BLaER1 treated with 17β-estradiol and CSF1 and Interleukin-3, amounts not matched to agents 10 nM and 100 nM (cell line): ENCODE measurements at regions not wholly inside any gene's neighbourhood (a gene's known extent, or its start where the extent isn't known, plus 50 kb on each side); places are given as distances from the start of the nearest gene placed in this dataset.

ENCODE experiments used
- H3K27ac ChIP-seq, 11 experiments: shearing (Covaris generic); formaldehyde crosslinking; 2 replicates each; pipeline ENCODE4 v1.8.1; 2022
- H3K27me3 ChIP-seq, 11 experiments: shearing (Covaris generic); formaldehyde crosslinking; 2 replicates each; pipeline ENCODE4 v1.8.1; 2022
- H3K36me3 ChIP-seq, 11 experiments: shearing (Covaris generic); formaldehyde crosslinking; 2 replicates each; pipeline ENCODE4 v1.8.1; 2022
- H3K4me1 ChIP-seq, 10 experiments: shearing (Covaris generic); formaldehyde crosslinking; 2 replicates each; pipeline ENCODE4 v1.8.1; 2022
- H3K4me2 ChIP-seq, 11 experiments: shearing (Covaris generic); formaldehyde crosslinking; 2 replicates each; pipeline ENCODE4 v1.8.1; 2022
- H3K4me3 ChIP-seq, 10 experiments: shearing (Covaris generic); formaldehyde crosslinking; 2 replicates each; pipeline ENCODE4 v1.8.1; 2022
- H3K9ac ChIP-seq, 11 experiments: shearing (Covaris generic); formaldehyde crosslinking; 2 replicates each; pipeline ENCODE4 v1.8.1; 2022
- H3K9me3 ChIP-seq, 11 experiments: shearing (Covaris generic); formaldehyde crosslinking; replicated peaks in 1 of 11; 2 replicates each; pipeline ENCODE4 v1.8.1; 2022
- H4K20me1 ChIP-seq, 11 experiments: shearing (Covaris generic); formaldehyde crosslinking; 2 replicates each; pipeline ENCODE4 v1.8.1; 2022
- Cebpa-rat ChIP-seq, 11 experiments: shearing (Covaris generic); IDR thresholded peaks; 2 replicates each; pipeline ENCODE4 v1.8.1; 2022

DNA sequence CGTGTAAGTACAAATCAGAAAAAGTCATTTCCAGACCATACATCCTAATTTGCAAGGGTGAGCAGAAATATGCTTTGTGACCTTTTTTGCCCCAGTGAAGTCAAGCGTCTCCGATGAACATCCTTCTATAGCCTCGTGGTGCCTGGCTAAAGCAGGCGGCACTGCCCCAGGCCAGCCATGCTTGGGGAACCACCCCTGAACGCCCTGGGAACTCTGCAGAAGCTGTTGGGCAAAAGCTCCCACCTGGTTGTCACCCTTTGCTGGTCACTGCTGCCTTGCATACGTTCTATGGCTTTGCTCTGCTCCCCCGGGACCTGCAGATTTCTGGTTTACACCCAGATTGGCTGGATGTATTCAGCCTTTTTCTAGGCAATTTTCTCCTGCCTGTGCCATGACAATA, 256.4 kb downstream of the SS18 start:
- H3K4me2 ChIP-seq, result peak overlapping the region in 7 of 11 experiments; percentile 4 to 44 (median 24); a peak in 11 of 22 replicates
- H3K4me3 ChIP-seq, result no peak overlapping the region
- no peak for TF ChIP-seq Cebpa-rat (IDR thresholded peaks at IDR 0.05)

DNA sequence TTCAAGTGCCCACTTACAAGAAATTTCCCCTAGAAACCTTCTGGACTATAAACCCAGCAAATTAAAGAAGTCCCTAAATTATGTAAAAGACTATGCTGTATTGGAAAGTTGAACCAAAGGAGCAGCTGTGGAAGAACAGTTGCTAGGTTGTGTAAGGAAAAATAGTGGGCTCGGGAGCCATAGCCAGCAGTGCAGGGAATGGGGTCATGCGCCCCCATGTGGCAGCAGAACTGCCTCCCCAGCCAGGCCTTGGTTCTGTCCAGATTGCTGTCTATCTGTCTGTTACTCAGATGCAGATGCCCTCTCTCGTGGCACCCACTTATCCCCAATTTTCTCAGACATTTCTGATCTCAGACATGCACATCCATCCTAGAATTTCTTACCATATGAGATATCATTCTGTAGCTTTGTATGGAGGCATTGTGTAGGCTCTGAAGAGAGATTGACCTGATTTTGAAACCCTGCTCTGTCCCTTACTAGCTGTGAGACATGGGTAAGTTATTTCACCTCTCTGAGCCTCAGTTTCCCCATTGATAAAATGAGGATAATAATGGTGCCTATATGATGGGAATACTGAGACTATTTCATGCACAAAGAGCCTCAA, 258.3 kb downstream of the SS18 start:
- Histone ChIP-seq H3K9me3 (no peaks in the 10 kb centered on the region), H3K9ac (no peak overlapping the region), H3K4me2 (no peak overlapping the region), H3K27ac (no peak overlapping the region), H3K36me3 (no peaks in the 10 kb centered on the region), H3K4me3 (no peak overlapping the region), H4K20me1 (no peaks in the 10 kb centered on the region), H3K27me3 (no peaks in the 10 kb centered on the region), H3K4me1 (peaks cover 0 to 10% (median 2%) of the 10 kb centered on the region in 10 experiments; a peak in 8 of 20 replicates)
- no peak for TF ChIP-seq Cebpa-rat (IDR thresholded peaks at IDR 0.05)

More for the DNA sequence above, 256.4 kb downstream of the SS18 start:
- Histone ChIP-seq H3K27me3 (no peaks in the 10 kb centered on the region), H3K9ac (no peak overlapping the region), H3K27ac (no peak overlapping the region), H4K20me1 (no peaks in the 10 kb centered on the region; a peak in 1 of 22 replicates), H3K9me3 (no peaks in the 10 kb centered on the region), H3K4me1 (peaks cover 0 to 10% (median 2%) of the 10 kb centered on the region in 10 experiments; a peak in 8 of 20 replicates), H3K36me3 (no peaks in the 10 kb centered on the region)

DNA sequence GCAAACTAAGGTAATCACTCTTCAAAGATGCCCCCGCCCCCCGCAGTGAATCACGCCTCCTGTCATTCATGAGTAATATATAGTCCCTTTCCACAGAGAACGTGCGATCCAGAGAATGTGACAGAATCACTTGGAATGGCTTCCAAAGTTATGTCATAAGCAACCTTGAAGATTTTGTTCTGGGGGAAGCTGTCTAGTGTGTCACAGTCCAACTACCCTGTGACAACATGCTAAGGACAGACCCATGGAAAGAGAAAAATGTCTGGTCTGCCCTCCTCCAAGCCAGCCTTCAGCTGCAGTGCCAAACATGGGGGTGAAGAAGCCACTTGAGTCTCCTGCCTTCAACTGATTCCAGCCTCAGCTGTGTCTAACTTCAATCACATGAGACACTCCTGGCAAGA, 259.1 kb downstream of the SS18 start:
- no peaks in the 10 kb centered on the region for H3K9me3 ChIP-seq
- no peak for TF ChIP-seq Cebpa-rat (IDR thresholded peaks at IDR 0.05)
- H3K4me2 ChIP-seq, result no peak overlapping the region

DNA sequence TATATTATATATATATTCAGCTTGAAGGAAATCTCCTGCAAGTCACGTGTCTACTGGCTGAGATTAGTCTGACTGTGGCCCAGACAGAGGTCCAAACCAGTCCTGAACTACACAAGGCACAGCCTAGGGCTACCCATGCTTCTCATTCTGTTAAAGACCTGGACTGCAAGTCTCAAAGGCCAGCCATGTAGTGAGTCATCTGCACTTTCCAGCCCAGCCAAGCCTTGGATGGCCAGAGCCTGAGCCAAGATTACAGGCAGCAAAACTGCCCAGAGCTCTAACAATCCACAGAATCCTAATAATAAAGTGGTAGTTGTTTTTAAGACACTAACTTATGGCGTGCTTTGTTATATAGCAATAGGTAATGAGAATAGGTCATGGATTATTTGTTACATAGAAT, 259.6 kb downstream of the SS18 start:
- H3K4me2 ChIP-seq, result no peak overlapping the region
- H3K4me1 ChIP-seq, result peaks cover 0 to 10% (median 2%) of the 10 kb centered on the region in 10 experiments; a peak in 8 of 20 replicates
- H3K9ac ChIP-seq, result no peak overlapping the region
- TF ChIP-seq Cebpa-rat (IDR thresholded peaks at IDR 0.05), result no peak
- no peaks in the 10 kb centered on the region for H3K27me3 ChIP-seq
- H3K27ac ChIP-seq, result no peak overlapping the region
- H3K4me3 ChIP-seq, result no peak overlapping the region
- H3K9me3 ChIP-seq, result no peaks in the 10 kb centered on the region
- no peaks in the 10 kb centered on the region for H4K20me1 ChIP-seq
- H3K36me3 ChIP-seq, result no peaks in the 10 kb centered on the region

More for the DNA sequence above, 259.1 kb downstream of the SS18 start:
- Histone ChIP-seq H3K36me3 (no peaks in the 10 kb centered on the region), H4K20me1 (no peaks in the 10 kb centered on the region), H3K4me1 (peaks cover 0 to 10% (median 2%) of the 10 kb centered on the region in 10 experiments; a peak in 8 of 20 replicates), H3K9ac (no peak overlapping the region), H3K4me3 (no peak overlapping the region), H3K27me3 (no peaks in the 10 kb centered on the region), H3K27ac (no peak overlapping the region)

DNA sequence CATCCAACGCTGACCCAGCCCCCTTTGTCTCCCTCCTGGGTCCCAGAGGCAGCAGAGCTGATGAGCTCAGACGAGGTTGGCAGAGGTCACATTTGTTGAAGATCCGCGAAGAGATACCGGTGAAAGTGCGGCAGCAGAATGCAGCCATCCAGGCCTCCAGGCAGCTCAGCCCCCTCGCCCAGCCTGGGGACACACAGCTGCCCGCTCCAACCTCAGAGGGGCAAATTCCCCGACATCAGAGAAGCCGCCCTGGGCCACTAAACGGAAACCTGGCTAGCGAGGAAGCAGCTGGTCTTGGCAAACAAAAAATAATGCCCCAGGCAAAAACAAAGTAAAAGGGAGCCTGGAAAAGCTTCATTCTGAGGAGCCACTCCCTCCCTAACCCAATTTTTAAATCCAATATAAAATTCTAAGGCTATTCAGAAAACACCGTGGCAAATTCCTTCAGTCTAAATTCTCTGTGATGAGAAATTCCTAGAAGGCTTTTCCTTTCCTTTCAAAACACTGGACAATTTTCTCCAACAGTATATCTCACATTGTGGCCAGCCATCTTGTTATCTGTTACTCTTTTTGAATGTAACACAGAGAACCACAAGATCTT, 262.4 kb downstream of the SS18 start:
- Histone ChIP-seq H4K20me1 (no peaks in the 10 kb centered on the region), H3K9ac (no peak overlapping the region), H3K9me3 (no peaks in the 10 kb centered on the region), H3K27ac (no peak overlapping the region), H3K4me3 (no peak overlapping the region), H3K36me3 (no peaks in the 10 kb centered on the region), H3K4me1 (no peaks in the 10 kb centered on the region), H3K4me2 (no peak overlapping the region), H3K27me3 (no peaks in the 10 kb centered on the region)
- no peak for TF ChIP-seq Cebpa-rat (IDR thresholded peaks at IDR 0.05)

DNA sequence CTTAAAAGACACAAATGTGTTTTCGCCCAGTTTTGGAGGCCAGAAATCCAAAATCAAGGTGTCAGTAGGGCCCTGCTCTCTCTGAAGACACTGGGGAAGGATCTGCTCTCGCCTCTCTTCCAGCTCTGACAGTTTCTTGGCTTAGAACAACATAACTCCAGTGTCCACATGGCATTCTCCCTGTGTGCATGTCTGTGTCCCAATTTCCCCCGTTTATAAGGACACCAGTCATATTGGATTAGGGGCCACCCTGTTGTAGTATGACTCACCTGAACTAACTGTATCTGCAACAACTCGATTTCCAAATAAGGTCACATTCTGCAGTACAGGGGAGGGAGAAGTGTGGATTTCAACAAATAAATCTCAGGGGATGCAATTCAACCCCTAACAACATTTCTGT, 263.2 kb downstream of the SS18 start:
- Histone ChIP-seq H3K36me3 (no peaks in the 10 kb centered on the region), H3K27me3 (no peaks in the 10 kb centered on the region), H4K20me1 (no peaks in the 10 kb centered on the region), H3K9me3 (no peaks in the 10 kb centered on the region), H3K27ac (no peak overlapping the region), H3K4me1 (no peaks in the 10 kb centered on the region), H3K4me2 (no peak overlapping the region), H3K9ac (no peak overlapping the region), H3K4me3 (no peak overlapping the region)
- TF ChIP-seq Cebpa-rat (IDR thresholded peaks at IDR 0.05), result no peak

DNA sequence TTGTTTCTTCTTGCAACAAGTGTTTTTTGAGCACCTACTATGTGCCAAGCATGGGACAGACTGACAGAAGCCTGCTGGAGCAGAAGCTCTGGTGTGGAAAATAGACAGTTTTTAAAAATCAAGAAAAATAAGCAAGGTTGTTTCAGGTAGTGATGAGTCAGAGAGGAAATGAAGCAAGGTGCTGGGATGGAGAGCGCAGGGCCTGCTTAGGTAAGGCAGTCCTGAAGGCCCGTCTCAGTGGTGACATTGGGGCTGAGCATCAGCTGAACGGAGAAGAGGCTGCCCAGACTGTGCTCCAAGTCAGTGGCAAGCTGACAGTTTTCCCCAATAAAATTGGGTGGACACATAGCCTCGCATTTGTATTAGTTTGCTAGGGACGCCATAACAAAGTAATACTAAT, 263.6 kb downstream of the SS18 start:
- no peaks in the 10 kb centered on the region for H4K20me1 ChIP-seq
- no peak overlapping the region for H3K9ac ChIP-seq
- H3K9me3 ChIP-seq, result no peaks in the 10 kb centered on the region
- no peak overlapping the region for H3K4me3 ChIP-seq
- no peak overlapping the region for H3K4me2 ChIP-seq
- no peaks in the 10 kb centered on the region for H3K36me3 ChIP-seq
- no peak for TF ChIP-seq Cebpa-rat (IDR thresholded peaks at IDR 0.05)
- H3K27me3 ChIP-seq, result no peaks in the 10 kb centered on the region
- no peaks in the 10 kb centered on the region for H3K4me1 ChIP-seq
- H3K27ac ChIP-seq, result no peak overlapping the region

DNA sequence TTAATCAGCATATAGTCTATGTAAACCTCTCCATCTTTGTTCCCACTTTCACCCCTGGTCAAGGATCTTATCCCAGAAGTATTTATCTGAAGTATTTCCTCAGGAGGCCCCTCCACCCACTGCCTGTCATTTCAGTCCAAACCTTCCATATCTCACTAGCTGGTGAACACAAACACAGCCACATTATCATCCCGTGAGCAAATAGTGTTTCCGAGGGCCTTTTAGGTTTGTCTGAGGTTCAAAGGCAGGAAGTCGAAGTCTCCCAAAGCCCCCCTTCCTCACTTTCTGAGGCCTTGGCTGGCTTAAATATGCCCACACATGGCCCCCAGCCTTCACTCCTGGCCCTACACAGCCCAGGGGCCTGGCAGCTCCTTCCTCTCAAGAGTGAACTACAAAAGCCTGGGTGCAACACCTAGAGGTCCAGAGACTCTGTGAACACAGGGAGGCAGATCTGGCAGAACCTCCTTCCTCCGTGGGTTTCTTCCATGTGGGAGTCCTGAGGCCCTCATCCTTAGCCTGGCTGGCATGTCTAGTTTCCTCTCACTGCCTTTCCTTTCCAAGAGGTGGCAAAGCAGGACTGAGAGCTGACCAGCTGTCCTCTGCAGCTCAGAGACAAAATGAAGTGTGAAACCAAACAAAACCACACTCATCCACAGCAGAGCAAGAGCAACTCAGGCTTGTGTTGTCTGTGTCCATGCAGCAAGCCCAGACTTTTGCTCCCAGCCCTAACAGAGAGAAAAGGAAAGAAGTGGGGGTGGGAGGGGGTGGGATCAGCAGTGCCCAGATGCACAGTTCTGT, 264.2 kb downstream of the SS18 start:
- TF ChIP-seq Cebpa-rat (IDR thresholded peaks at IDR 0.05), result no peak
- H3K4me2 ChIP-seq, result no peak overlapping the region
- no peak overlapping the region for H3K9ac ChIP-seq

DNA sequence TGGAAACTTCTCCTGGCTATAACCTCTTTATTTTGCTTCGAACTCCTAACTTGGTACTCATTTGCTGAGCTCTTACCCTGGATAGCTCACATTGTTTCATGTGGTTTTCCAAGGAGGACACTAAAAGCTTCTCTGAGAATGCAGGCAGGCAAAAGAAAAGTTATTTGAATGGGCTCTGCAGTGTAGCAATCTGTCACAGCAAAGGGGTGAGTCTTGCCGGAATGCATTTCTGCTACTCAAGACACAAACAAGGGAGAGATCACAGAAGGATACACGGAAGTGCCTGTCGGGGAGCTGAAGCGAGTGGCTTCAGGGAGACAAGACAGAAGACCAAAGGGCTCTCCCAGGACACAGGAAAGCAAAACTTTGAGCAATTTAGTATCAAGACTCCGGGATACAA, 265.4 kb downstream of the SS18 start:
- Histone ChIP-seq H3K4me2 (no peak overlapping the region), H3K9me3 (no peaks in the 10 kb centered on the region), H3K36me3 (no peaks in the 10 kb centered on the region), H3K27me3 (no peaks in the 10 kb centered on the region), H3K4me3 (no peak overlapping the region), H3K27ac (no peak overlapping the region), H4K20me1 (no peaks in the 10 kb centered on the region), H3K4me1 (no peaks in the 10 kb centered on the region), H3K9ac (no peak overlapping the region)
- no peak for TF ChIP-seq Cebpa-rat (IDR thresholded peaks at IDR 0.05)

More for the DNA sequence above, 264.2 kb downstream of the SS18 start:
- no peaks in the 10 kb centered on the region for H3K36me3 ChIP-seq
- no peak overlapping the region for H3K27ac ChIP-seq
- no peaks in the 10 kb centered on the region for H3K27me3 ChIP-seq
- H4K20me1 ChIP-seq, result no peaks in the 10 kb centered on the region
- no peaks in the 10 kb centered on the region for H3K9me3 ChIP-seq
- no peak overlapping the region for H3K4me3 ChIP-seq
- no peaks in the 10 kb centered on the region for H3K4me1 ChIP-seq
